HUDEP-2 (cell line): ENCODE measurements at regions not wholly inside any gene's neighbourhood (a gene's known extent, or its start where the extent isn't known, plus 50 kb on each side); places are given as distances from the start of the nearest gene placed in this dataset.
A peak's percentile ranks its signal among the peaks of the same experiment; 100 is the strongest.
"Not testable (repeated sequence)": the region's sequence is repeated elsewhere in the genome, so short reads cannot be mapped to it uniquely, and the experiment has no call there.

Experiments
- DNase-seq, 76 experiments: peaks; one replicate each; lab custom pipeline; 2025; ENCODE audit not compliant: unreplicated experiment in 76 of 76; lab: John Stamatoyannopoulos, UW

DNA sequence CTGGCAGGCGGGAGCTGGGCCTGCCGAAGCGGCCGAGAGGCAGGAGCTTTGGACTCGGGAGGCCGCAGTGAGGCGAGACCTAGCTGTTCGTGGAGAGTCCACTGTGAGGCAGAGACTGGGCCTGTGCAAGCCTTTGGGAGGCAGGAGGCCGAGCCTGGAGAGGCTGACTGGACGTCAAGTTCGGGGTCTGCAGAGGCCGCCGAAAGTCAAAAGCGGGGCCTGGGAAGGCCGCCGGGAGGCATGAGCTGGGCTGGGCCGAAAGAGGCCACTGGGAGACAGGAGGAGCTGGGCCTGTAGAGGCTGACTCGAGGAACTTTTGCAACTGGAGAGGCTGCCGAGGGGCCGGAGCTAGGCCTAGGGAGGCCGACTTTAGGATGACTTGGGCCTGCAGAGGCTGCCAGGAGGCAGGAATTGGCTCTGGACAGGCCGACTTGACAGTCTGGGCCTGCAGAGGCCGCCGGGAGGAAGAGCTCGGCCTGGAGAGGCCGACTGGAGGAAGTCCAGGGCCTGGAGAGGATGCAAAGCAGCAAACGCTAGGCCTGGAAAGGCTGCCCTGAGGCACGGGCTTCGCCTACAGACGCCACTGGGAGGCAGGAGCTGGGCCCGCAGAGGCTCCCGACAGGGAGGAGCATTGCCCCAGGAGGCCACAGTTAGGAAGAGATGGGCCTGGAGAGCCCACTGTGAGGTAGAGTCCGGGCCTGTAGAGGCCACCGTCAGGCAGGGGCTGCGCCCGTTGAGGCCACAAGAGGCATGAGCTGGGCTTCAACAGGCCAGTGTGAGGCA lies 304.0 kb downstream of the ZNF479 start:
- not testable (repeated sequence) for DNase-seq

- not testable (repeated sequence) for DNase-seq
Observed at GRCh38 chr7:56827539-56827938, 304.7 kb downstream of the ZNF479 start.

DNA sequence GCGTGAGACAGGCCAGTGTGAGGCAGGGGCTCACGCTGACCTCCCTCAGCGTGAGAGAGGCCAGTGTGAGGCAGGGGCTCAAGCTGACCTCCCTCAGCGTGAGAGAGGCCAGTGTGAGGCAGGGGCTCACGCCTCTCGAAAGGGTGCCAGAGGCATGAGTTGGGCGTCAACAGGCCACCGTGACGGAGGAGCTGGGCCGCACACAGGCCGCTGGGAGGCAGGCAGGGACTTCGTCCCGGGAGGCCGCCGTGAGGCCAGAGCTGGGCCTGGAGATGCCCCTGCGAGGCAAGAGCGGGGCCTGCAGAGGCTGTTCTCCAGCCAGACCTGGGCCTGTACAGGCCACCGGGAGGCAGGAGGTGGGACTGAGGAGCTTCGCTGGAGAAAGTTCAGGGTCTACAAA lies 305.7 kb downstream of the ZNF479 start:
- DNase-seq = not testable (repeated sequence)

- DNase-seq = not testable (repeated sequence)
Observed at GRCh38 chr7:56825756-56826540, 306.3 kb downstream of the ZNF479 start.

DNA sequence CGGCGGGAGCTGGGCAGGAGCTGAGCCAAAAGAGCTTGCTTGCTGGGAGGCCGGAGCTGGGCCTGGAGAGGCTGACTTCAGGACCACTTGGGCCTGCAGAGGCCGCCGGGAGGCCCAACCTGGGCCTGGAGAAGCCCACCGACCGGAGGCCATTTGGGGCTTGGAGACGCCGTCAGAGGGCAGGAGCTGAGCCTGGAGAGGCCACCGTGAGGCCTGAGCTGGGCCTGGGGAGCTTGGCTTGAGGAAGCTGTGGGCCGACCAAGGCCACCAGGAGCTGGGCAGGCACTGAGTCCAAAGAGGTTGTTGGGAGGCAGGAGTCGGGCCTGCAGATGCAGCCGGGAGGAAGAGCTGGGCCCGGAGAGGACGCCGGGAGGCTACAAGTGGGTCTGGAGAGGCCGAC lies 307.1 kb downstream of the ZNF479 start:
- not testable (repeated sequence) for DNase-seq

DNA sequence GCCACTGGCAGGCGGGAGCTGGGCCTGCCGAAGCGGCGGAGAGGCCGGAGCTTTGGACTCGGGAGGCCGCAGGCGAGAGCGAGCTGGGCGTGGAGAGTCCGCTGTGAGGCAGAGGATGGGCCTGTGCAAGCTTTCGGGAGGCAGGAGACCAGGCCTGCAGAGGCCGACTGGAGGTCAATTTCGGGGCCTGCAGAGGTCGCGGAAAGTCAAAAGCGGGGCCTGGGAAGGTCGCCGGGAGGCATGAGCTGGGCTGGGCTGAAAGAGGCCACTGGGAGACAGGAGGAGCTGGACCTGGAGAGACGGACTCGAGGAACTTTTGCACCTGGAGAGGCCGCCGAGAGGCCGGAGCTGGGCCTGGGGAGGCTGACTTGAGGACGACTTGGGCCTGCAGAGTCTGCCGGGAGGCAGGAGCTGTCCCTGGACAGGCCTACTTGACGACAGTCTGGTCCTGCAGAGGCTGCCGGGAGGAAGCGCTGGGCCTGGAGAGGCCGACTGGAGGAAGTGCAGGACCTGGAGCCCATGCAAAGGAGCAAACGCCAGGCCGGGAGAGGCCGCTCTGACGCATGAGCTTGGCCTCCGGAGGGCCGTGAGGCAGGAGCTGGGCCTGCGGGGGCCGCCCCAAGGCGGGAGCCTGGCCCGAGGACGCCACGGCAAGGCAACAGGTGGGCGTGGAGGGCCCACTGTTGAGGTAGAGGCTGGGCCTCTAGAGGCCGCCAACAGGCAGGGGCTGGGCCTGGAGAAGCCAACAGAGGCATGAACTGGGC lies 308.2 kb downstream of the ZNF479 start:
- not testable (repeated sequence) for DNase-seq

DNA sequence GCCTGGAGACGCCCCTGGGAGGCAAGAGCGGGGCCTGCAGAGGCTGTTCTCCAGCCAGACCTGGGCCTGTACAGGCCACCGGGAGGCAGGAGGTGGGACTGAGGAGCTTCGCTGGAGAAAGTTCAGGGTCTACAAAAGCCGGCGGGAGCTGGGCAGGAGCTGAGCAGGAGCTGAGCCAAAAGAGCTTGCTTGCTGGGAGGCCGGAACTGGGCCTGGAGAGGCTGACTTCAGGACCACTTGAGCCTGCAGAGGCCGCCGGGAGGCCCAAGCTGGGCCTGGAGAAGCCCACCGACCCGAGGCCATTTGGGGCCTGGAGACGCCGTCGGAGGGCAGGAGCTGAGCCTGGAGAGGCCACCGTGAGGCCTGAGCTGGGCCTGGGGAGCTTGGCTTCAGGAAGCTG lies 309.0 kb downstream of the ZNF479 start:
- not testable (repeated sequence) for DNase-seq

DNA sequence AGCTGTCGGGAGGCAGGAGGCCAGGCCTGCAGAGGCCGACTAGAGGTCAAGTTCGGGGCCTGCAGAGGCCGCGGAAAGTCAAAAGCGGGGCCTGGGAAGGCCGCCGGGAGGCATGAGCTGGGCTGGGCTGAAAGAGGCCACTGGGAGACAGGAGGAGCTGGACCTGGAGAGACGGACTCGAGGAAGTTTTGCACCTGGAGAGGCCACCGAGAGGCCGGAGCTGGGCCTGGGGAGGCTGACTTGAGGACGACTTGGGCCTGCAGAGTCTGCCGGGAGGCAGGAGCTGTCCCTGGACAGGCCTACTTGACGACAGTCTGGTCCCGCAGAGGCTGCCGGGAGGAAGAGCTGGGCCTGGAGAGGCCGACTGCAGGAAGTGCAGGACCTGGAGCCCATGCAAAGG lies 310.1 kb downstream of the ZNF479 start:
- DNase-seq = not testable (repeated sequence)

DNA sequence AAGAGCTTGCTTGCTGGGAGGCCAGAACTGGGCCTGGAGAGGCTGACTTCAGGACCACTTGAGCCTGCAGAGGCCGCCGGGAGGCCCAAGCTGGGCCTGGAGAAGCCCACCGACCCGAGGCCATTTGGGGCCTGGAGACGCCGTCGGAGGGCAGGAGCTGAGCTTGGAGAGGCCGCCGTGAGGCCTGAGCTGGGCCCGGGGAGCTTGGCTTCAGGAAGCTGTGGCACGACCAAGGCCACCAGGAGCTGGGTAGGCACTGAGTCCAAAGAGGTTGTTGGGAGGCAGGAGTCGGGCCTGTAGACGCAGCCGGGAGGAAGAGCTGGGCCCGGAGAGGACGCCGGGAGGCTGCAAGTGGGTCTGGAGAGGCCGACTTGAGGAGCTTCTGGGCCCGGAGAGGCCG lies 310.7 kb downstream of the ZNF479 start:
- DNase-seq = not testable (repeated sequence)

DNA sequence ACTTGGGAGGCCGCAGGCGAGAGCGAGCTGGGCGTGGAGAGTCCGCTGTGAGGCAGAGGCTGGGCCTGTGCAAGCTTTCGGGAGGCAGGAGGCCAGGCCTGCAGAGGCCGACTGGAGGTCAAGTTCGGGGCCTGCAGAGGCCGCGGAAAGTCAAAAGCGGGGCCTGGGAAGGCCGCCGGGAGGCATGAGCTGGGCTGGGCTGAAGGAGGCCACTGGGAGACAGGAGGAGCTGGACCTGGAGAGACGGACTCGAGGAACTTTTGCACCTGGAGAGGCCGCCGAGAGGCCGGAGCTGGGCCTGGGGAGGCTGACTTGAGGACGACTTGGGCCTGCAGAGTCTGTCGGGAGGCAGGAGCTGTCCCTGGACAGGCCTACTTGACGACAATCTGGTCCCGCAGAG lies 314.0 kb downstream of the ZNF479 start:
- DNase-seq = not testable (repeated sequence)

GRCh38 chr7:56814911-56815310 lies 317.3 kb downstream of the ZNF479 start:
- not testable (repeated sequence) for DNase-seq

- DNase-seq = peak in 1 of 76 experiments; percentile 12
Observed at GRCh38 chr7:56814390-56814789, 317.8 kb downstream of the ZNF479 start.

DNA sequence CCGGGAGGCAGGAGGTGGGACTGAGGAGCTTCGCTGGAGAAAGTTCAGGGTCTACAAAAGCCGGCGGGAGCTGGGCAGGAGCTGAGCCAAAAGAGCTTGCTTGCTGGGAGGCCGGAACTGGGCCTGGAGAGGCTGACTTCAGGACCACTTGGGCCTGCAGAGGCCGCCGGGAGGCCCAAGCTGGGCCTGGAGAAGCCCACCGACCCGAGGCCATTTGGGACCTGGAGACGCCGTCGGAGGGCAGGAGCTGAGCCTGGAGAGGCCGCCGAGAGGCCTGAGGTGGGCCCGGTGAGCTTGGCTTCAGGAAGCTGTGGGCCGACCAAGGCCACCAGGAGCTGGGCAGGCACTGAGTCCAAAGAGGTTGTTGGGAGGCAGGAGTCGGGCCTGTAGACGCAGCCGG lies 318.3 kb downstream of the ZNF479 start:
- DNase-seq = not testable (repeated sequence)

GRCh38 chr7:56811516-56812070 lies 320.6 kb downstream of the ZNF479 start:
- DNase-seq = not testable (repeated sequence)

GRCh38 chr7:56811081-56811480 lies 321.2 kb downstream of the ZNF479 start:
- no peak for DNase-seq

GRCh38 chr7:56810466-56810865 lies 321.8 kb downstream of the ZNF479 start:
- no peak for DNase-seq

GRCh38 chr7:56809734-56810133 lies 322.5 kb downstream of the ZNF479 start:
- not testable (repeated sequence) for DNase-seq

DNA sequence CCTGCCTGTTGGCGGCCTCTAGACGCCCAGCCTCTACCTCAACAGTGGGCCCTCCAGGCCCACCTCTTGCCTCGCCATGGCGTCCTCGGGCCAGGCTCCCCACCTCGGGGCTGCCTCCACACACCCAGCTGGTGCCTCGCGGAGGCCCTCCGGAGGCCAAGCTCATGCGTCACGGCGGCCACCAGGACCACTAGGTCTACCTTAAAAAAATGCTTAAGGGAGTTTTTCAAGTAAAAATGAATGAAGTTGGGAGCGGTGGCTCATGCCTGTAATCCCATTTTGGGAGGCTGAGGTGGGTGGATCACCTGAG lies 327.5 kb downstream of the ZNF479 start:
- DNase-seq = not testable (repeated sequence)

DNA sequence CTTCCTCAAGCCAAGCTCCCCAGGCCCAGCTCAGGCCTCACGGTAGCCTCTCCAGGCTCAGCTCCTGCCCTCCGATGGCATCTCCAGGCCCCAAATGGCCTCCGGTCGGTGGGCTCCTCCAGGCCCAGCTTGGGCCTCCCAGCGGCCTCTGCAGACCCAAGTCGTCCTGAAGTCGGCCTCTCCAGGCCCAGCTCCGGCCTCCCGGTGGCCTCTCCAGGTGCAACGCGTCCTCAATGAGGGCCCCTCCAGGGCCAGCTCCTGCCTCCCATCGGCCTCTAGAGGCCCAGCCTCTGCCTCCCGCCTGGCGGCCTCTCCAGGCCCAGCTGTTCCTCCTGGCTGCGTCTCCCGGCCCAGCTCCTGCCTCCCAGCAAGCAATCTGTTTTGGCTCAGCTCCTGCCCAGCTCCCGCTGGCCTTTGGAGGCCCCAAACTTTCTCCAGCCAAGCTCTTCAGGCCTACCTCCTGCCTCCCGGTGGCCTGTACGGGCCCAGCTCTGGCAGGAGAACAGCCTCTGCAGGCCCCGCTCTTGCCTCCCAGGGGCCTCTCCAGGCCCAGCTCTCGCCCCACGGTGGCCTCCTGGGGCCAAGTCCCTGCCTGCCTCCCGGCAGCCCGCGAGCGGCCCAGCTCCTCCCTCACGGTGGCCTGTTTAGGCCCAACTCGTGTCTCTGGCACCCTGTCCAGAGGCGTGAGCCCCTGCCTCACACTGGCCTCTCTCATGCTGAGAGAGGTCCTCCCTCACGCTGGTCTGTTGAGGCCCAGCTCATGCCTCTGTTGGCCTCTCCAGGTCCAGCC lies 328.1 kb downstream of the ZNF479 start:
- not testable (repeated sequence) for DNase-seq

DNA sequence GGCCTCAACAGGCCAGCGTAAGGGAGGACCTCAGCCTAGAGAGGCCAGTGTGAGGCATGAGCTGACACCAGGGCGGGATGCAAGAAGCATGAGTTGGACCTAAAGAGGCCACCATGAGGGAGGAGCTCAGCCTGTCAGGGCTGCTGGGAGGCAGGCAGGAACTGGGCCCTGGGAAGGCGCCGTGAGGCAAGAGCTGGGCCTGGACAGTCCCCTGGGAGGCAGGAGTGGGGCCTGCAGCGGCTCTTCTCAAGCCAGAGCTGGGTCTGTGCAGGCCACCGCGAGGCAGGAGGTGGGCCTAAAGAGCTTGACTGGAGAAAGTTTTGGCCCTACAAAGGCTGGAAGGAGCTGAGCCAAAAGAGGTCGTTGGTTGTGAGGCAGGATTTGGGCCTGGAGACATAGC lies 328.9 kb downstream of the ZNF479 start:
- not testable (repeated sequence) for DNase-seq
